C4-2B (cell line): ENCODE measurements at regions not wholly inside any gene's neighbourhood (a gene's known extent, or its start where the extent isn't known, plus 50 kb on each side); places are given as distances from the start of the nearest gene placed in this dataset.

ENCODE experiments used
- ZFX ChIP-seq: fragments of 450-650 bp; IDR thresholded peaks from 2 replicates; pipeline ENCODE4 v1.6.1; 2017
- TF ChIP-seq, protein P1 (sequence below): fragments of 450-650 bp; conservative IDR thresholded peaks from 2 replicates; pipeline ENCODE4 v1.5.1; 2017; ENCODE audit warnings: mild to moderate bottlenecking

- TF ChIP-seq, protein P1, sequence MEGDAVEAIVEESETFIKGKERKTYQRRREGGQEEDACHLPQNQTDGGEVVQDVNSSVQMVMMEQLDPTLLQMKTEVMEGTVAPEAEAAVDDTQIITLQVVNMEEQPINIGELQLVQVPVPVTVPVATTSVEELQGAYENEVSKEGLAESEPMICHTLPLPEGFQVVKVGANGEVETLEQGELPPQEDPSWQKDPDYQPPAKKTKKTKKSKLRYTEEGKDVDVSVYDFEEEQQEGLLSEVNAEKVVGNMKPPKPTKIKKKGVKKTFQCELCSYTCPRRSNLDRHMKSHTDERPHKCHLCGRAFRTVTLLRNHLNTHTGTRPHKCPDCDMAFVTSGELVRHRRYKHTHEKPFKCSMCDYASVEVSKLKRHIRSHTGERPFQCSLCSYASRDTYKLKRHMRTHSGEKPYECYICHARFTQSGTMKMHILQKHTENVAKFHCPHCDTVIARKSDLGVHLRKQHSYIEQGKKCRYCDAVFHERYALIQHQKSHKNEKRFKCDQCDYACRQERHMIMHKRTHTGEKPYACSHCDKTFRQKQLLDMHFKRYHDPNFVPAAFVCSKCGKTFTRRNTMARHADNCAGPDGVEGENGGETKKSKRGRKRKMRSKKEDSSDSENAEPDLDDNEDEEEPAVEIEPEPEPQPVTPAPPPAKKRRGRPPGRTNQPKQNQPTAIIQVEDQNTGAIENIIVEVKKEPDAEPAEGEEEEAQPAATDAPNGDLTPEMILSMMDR: no peak
- no peak for TF ChIP-seq ZFX
Measured at GRCh38 chr4:59122626-59123025, 2012.4 kb upstream of the IGFBP7 start.
